Astrocyte (in vitro differentiated cells and primary cell): ENCODE measurements at regions not wholly inside any gene's neighbourhood (a gene's known extent, or its start where the extent isn't known, plus 50 kb on each side); places are given as distances from the start of the nearest gene placed in this dataset.

Source experiments
- DNase-seq: peaks from one replicate; pipeline ENCODE4 v3.0.0-alpha.2; 2010; ENCODE audit warnings: low read depth
- FAIRE-seq: peaks from 2 replicates; lab custom pipeline; 2011; peaks lifted over from hg19 to GRCh38; lab: Jason Lieb, UNC
- H2AFZ ChIP-seq: 2 replicates; pipeline ENCODE4 v1.6.0; 2012; ENCODE audit warnings: low read depth, low read length, inconsistent platforms
- H3K27ac ChIP-seq: 2 replicates; pipeline ENCODE4 v1.5.1; 2011; ENCODE audit warnings: low read depth, low read length, inconsistent platforms
- H3K27me3 ChIP-seq: 2 replicates; pipeline ENCODE4 v1.6.0; 2011; ENCODE audit warnings: low read length, inconsistent platforms; ENCODE audit not compliant: insufficient read depth
- H3K36me3 ChIP-seq: 2 replicates; pipeline ENCODE4 v1.5.1; 2011; ENCODE audit warnings: low read length, inconsistent platforms; ENCODE audit not compliant: insufficient read depth
- H3K4me1 ChIP-seq: 2 replicates; pipeline ENCODE4 v1.5.1; 2011; ENCODE audit warnings: low read length, inconsistent platforms; ENCODE audit not compliant: insufficient read depth
- H3K4me2 ChIP-seq: 2 replicates; pipeline ENCODE4 v1.6.0; 2012; ENCODE audit warnings: low read length, inconsistent platforms
- H3K4me3 ChIP-seq: 2 replicates; pipeline ENCODE4 v1.5.1; 2011; ENCODE audit warnings: low read depth, mild to moderate bottlenecking, low read length, inconsistent platforms; ENCODE audit not compliant: insufficient read depth
- H3K79me2 ChIP-seq: 2 replicates; pipeline ENCODE4 v1.6.0; 2012; ENCODE audit warnings: mild to moderate bottlenecking, low read length, inconsistent platforms; ENCODE audit not compliant: insufficient read depth
- H3K9ac ChIP-seq: 2 replicates; pipeline ENCODE4 v1.6.0; 2012; ENCODE audit warnings: mild to moderate bottlenecking, low read length, inconsistent platforms
- H3K9me3 ChIP-seq: 2 replicates; pipeline ENCODE4 v1.5.1; 2012; ENCODE audit warnings: low read depth, mild to moderate bottlenecking, low read length, inconsistent platforms; ENCODE audit not compliant: insufficient read depth
- H4K20me1 ChIP-seq: 2 replicates; pipeline ENCODE4 v1.6.0; 2012; ENCODE audit warnings: low read length, inconsistent platforms; ENCODE audit not compliant: insufficient read depth
- H3K27ac Mint-ChIP-seq: one replicate; pipeline ENCODE4 v1.8.0; 2021; ENCODE audit warnings: mild to moderate bottlenecking, mixed read lengths; ENCODE audit not compliant: unreplicated experiment
- H3K27me3 Mint-ChIP-seq: one replicate; pipeline ENCODE4 v1.8.0; 2021; ENCODE audit warnings: low read depth, mixed read lengths; ENCODE audit not compliant: unreplicated experiment
- H3K36me3 Mint-ChIP-seq: one replicate; pipeline ENCODE4 v1.8.0; 2021; ENCODE audit warnings: low read depth, mixed read lengths; ENCODE audit not compliant: unreplicated experiment
- H3K4me1 Mint-ChIP-seq: one replicate; pipeline ENCODE4 v1.8.0; 2021; ENCODE audit warnings: low read depth, mixed read lengths; ENCODE audit not compliant: unreplicated experiment
- H3K4me3 Mint-ChIP-seq: one replicate; pipeline ENCODE4 v1.8.0; 2021; ENCODE audit warnings: mild to moderate bottlenecking, moderate library complexity, mixed read lengths; ENCODE audit not compliant: unreplicated experiment
- H3K9me3 Mint-ChIP-seq: one replicate; pipeline ENCODE4 v1.8.0; 2021; ENCODE audit warnings: mild to moderate bottlenecking, mixed read lengths; ENCODE audit not compliant: unreplicated experiment
- EZH2 ChIP-seq: IDR thresholded peaks from 2 replicates; pipeline ENCODE4 v1.6.1; 2012; ENCODE audit warnings: mild to moderate bottlenecking, low read length, inconsistent platforms; ENCODE audit not compliant: insufficient read depth
- TF ChIP-seq, protein P1 (sequence below): IDR thresholded peaks from 2 replicates; pipeline ENCODE4 v1.5.1; 2011; ENCODE audit warnings: low read depth, mild to moderate bottlenecking, inconsistent platforms, low read length, moderate library complexity; ENCODE audit not compliant: insufficient read depth

DNA sequence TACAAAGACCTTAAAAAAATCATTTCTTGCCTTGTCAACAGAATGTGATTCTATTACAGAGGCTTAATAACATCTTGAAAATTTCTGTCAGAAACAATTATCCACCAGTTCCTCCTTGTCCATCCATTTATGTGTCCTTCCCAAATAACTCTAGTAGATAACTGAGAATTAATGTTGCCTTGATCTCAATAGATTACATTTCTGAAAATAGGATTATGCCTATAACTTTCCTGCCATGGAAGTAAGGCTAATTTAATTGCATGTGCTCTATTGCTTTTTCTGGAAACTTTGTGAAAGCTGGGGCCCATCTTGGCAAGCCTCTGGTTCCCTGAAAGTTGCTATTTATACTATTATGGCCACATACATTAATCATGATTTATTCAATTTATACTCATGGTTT, 76.2 kb upstream of the UNC5C start:
- Mint-ChIP-seq H3K36me3 (no peaks in the 10 kb centered on the region), H3K4me3 (no peak overlapping the region), H3K4me1 (no peaks in the 10 kb centered on the region), H3K9me3 (no peaks in the 10 kb centered on the region), H3K27me3 (no peaks in the 10 kb centered on the region), H3K27ac (no peak overlapping the region)
- Histone ChIP-seq H3K9ac (no peak overlapping the region), H4K20me1 (no peaks in the 10 kb centered on the region), H3K27me3 (no peaks in the 10 kb centered on the region), H3K27ac (no peak overlapping the region), H3K4me1 (no peaks in the 10 kb centered on the region), H3K4me2 (no peak overlapping the region), H3K79me2 (no peaks in the 10 kb centered on the region), H3K4me3 (no peak overlapping the region), H2AFZ (no peak overlapping the region), H3K9me3 (no peaks in the 10 kb centered on the region), H3K36me3 (no peaks in the 10 kb centered on the region)
- DNase-seq: no peak
- FAIRE-seq: no peak
- TF ChIP-seq, protein P1, sequence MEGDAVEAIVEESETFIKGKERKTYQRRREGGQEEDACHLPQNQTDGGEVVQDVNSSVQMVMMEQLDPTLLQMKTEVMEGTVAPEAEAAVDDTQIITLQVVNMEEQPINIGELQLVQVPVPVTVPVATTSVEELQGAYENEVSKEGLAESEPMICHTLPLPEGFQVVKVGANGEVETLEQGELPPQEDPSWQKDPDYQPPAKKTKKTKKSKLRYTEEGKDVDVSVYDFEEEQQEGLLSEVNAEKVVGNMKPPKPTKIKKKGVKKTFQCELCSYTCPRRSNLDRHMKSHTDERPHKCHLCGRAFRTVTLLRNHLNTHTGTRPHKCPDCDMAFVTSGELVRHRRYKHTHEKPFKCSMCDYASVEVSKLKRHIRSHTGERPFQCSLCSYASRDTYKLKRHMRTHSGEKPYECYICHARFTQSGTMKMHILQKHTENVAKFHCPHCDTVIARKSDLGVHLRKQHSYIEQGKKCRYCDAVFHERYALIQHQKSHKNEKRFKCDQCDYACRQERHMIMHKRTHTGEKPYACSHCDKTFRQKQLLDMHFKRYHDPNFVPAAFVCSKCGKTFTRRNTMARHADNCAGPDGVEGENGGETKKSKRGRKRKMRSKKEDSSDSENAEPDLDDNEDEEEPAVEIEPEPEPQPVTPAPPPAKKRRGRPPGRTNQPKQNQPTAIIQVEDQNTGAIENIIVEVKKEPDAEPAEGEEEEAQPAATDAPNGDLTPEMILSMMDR: no peak
- TF ChIP-seq EZH2: no peak

DNA sequence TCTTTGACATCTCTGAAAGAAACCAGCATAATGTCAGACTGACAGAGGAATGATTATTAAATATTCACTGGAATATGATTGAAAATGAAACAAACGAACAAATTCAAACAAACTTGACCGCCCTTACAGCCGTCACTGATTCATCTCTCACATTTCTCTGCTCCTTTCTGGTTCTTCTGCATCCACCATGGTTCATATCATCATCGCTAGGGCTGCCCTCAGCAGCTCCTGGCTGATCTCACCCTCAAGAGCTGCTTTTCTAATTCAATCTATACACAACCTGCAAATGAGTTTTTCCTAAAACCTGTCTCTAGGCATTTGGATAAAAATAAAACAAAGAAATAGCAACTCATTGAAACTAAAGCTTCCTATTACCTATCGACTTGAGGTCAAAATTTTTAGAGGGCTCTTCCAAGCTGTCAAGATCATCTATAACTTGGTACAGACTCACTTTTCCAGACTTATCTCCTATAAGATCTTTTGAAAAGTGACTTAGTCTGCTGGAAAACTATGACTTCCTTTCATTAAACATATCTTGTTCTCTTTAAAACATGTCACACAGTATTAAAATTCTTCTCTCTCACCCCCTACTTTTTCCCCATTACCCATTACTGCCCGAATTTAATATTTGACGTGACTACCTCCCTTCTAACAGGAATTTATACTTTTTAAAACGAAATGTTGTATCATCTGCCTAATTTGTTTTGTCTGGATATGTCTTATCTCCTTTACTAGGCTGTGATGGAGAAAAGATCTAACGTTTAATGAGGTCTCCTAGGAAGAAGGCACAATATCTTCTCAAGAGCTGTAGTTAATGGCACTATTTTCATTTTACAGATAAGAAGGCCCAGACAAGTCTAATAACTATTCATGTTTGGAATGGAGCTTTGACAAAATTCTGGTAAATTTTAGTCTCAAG, 71.0 kb upstream of the UNC5C start:
- H3K4me3 ChIP-seq: no peak overlapping the region
- Mint-ChIP-seq H3K27me3 (no peaks in the 10 kb centered on the region), H3K4me1 (no peaks in the 10 kb centered on the region), H3K36me3 (no peaks in the 10 kb centered on the region), H3K27ac (no peak overlapping the region), H3K9me3 (no peaks in the 10 kb centered on the region), H3K4me3 (no peak overlapping the region)
- no peaks in the 10 kb centered on the region for H3K4me1 ChIP-seq
- no peak overlapping the region for H2AFZ ChIP-seq
- no peaks in the 10 kb centered on the region for H3K36me3 ChIP-seq
- no peaks in the 10 kb centered on the region for H3K27me3 ChIP-seq
- FAIRE-seq (no peak), DNase-seq (no peak)
- no peaks in the 10 kb centered on the region for H4K20me1 ChIP-seq
- H3K9ac ChIP-seq: no peak overlapping the region
- H3K9me3 ChIP-seq: no peaks in the 10 kb centered on the region
- H3K79me2 ChIP-seq: no peaks in the 10 kb centered on the region
- no peak overlapping the region for H3K27ac ChIP-seq
- no peak overlapping the region for H3K4me2 ChIP-seq
- TF ChIP-seq, protein P1: no peak
- no peak for TF ChIP-seq EZH2

DNA sequence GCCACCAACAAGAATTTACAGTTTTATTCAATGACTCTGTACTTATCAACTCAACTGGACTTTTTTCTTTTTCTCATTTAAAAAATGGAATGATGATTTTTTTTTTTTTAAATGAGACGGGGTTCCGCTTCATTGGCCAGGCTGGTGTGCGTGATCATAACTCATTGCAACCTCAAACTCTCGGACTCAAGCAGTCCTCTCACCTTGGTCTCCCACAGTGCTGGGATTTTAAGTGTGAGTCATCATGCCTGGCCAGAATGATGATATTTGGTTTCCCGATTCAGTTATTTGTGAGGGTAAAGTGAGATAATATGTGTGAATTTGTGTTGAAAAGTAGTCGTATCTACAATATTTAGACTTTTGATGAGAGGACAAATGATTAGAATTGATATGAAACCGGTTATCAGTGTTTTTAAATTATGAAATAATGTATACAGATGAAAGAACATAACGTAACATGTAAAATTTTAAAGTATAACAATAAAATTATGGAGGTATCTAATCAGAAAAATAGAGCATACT, 66.0 kb upstream of the UNC5C start:
- Histone ChIP-seq H3K9me3 (no peaks in the 10 kb centered on the region), H3K4me3 (no peak overlapping the region), H3K27me3 (no peaks in the 10 kb centered on the region), H3K27ac (no peak overlapping the region), H3K9ac (no peak overlapping the region), H3K4me1 (no peaks in the 10 kb centered on the region), H3K4me2 (no peak overlapping the region), H3K36me3 (no peaks in the 10 kb centered on the region), H3K79me2 (no peaks in the 10 kb centered on the region), H4K20me1 (no peaks in the 10 kb centered on the region), H2AFZ (no peak overlapping the region)
- no peaks in the 10 kb centered on the region for H3K36me3 Mint-ChIP-seq
- no peaks in the 10 kb centered on the region for H3K9me3 Mint-ChIP-seq
- no peak overlapping the region for H3K27ac Mint-ChIP-seq
- DNase-seq (no peak), FAIRE-seq (no peak)
- no peaks in the 10 kb centered on the region for H3K27me3 Mint-ChIP-seq
- TF ChIP-seq, protein P1: no peak
- no peak for TF ChIP-seq EZH2
- H3K4me3 Mint-ChIP-seq: no peak overlapping the region
- H3K4me1 Mint-ChIP-seq: no peaks in the 10 kb centered on the region
